ENCODE measurements at regions not wholly inside any gene's neighbourhood (a gene's known extent, or its start where the extent isn't known, plus 50 kb on each side); places are given as distances from the start of the nearest gene placed in this dataset.

GRCh38 chr4:126742048-126742447, 890.7 kb upstream of the INTU start:
- TF ChIP-seq EZH2 (IDR thresholded peaks at IDR 0.05; ENCODE audit: borderline replicate concordance, low read depth, low read length, severe bottlenecking), result no peak
- TF ChIP-seq CTCF (IDR thresholded peaks at IDR 0.05; ENCODE audit: extremely low read depth in 1 of 2, insufficient read depth in 1 of 2, low read depth in 1 of 2, low read length in 2 of 2), result no peak
- no peak for TF ChIP-seq POLR2A (IDR thresholded peaks at IDR 0.05; ENCODE audit: low read depth, low read length)
